Peyer's patch (tissue), 4 donors: ENCODE measurements at regions not wholly inside any gene's neighbourhood (a gene's known extent, or its start where the extent isn't known, plus 50 kb on each side); places are given as distances from the start of the nearest gene placed in this dataset.

Experiments
- CTCF ChIP-seq, 6 experiments: fragments of 450-650 bp in 4 of 6; fragments of 200-600 bp in 2 of 6; sonication (generic) in 1 of 6; IDR thresholded peaks; one replicate each; pipeline ENCODE4 v1.5.1; 2017 to 2019; ENCODE audit warnings: antibody characterized with exemption in 6 of 6, mild to moderate bottlenecking in 3 of 6, moderate library complexity in 1 of 6
- POLR2A ChIP-seq, 2 donors: fragments of 450-650 bp; IDR thresholded peaks; one replicate each; pipeline ENCODE4 v1.5.1; 2017; ENCODE audit warnings: antibody characterized with exemption in 2 of 2, mild to moderate bottlenecking in 2 of 2, moderate library complexity in 2 of 2

GRCh38 chr12:71000255-71000654 is 79.7 kb upstream of the PTPRR start:
- TF ChIP-seq POLR2A (IDR thresholded peaks at IDR 0.05) (no peak), CTCF (IDR thresholded peaks at IDR 0.05) (no peak)
